ENCODE measurements at regions not wholly inside any gene's neighbourhood (a gene's known extent, or its start where the extent isn't known, plus 50 kb on each side); places are given as distances from the start of the nearest gene placed in this dataset.

DNA sequence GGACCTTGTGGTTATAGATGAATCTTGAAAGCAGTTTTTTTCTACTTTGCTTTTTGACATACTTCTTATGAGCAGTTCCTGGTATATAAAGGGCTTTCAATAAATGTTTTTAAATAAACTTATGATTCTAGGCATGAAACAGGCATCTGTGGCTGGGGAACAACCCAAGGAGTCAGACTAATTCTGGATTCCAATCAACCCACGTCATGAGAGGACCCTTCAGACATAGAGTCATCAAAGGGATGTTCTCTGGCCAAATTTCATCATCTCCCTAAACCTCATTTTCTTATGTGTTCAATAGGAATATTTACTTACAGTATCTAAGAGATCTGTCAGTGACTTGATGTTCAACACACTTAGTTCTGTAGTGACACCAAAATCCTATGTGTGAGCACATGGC, 243.8 kb upstream of the ZNF462 start:
- Histone ChIP-seq H2BK5ac (ENCODE audit: low read depth, low read length, poor library complexity, severe bottlenecking) (no peak overlapping the region), H2BK15ac (ENCODE audit: low read depth, poor library complexity, severe bottlenecking) (no peak overlapping the region), H3K14ac (ENCODE audit: low read length in 2 of 2) (no peak overlapping the region), H3K4me3 (ENCODE audit: insufficient read depth in 1 of 2, low read depth in 1 of 2, low read length in 2 of 2) (no peak overlapping the region), H3K36me3 (ENCODE audit: control insufficient read depth in 1 of 2, insufficient read depth in 2 of 2, low read depth in 1 of 2, low read length in 2 of 2) (no peaks in the 10 kb centered on the region), H3K79me1 (replicated peaks; ENCODE audit: low read length, poor library complexity, severe bottlenecking) (no peaks in the 10 kb centered on the region), H3K4ac (ENCODE audit: low read depth in 1 of 2, low read length in 2 of 2) (no peak overlapping the region), H4K91ac (ENCODE audit: low read length) (no peak overlapping the region), H2BK120ac (ENCODE audit: low read depth, low read length) (no peak overlapping the region), H3K9ac (ENCODE audit: low read length) (no peak overlapping the region), H2AFZ (ENCODE audit: low read depth, low read length) (no peak overlapping the region), H4K8ac (ENCODE audit: low read length) (no peak overlapping the region), H3K4me2 (ENCODE audit: low read length, poor library complexity, severe bottlenecking) (no peak overlapping the region), H2BK12ac (ENCODE audit: low read length in 2 of 2) (no peak overlapping the region), H3K4me1 (ENCODE audit: control insufficient read depth, insufficient read depth, low read depth, low read length) (no peaks in the 10 kb centered on the region), H3K23ac (ENCODE audit: low read length in 2 of 2) (no peak overlapping the region), H3K9me3 (ENCODE audit: control insufficient read depth, low read length) (no peaks in the 10 kb centered on the region), H2AK5ac (ENCODE audit: low read length, severe bottlenecking) (no peak overlapping the region), H3K18ac (ENCODE audit: low read depth in 1 of 2, low read length in 2 of 2) (no peak overlapping the region), H3K27me3 (ENCODE audit: control insufficient read depth in 1 of 2, insufficient read depth in 1 of 2, low read length in 2 of 2) (peaks cover 0 to 7% of the 10 kb centered on the region in 2 experiments), H3K27ac (ENCODE audit: low read length, poor library complexity, severe bottlenecking) (no peak overlapping the region)
- DNase-seq = peak; percentile 25
- 100% methylated on average over 1 of the region's 1 CpG for WGBS

GRCh38 chr9:106620081-106620480, 242.9 kb upstream of the ZNF462 start:
- H2BK5ac ChIP-seq (ENCODE audit: low read depth, low read length, poor library complexity, severe bottlenecking) = no peak overlapping the region
- H4K8ac ChIP-seq (ENCODE audit: low read length) = no peak overlapping the region
- H2BK15ac ChIP-seq (ENCODE audit: low read depth, poor library complexity, severe bottlenecking) = no peak overlapping the region
- no peak overlapping the region for H3K23ac ChIP-seq (ENCODE audit: low read length in 2 of 2)
- no peaks in the 10 kb centered on the region for H3K9me3 ChIP-seq (ENCODE audit: control insufficient read depth, low read length)
- no peaks in the 10 kb centered on the region for H3K79me1 ChIP-seq (replicated peaks; ENCODE audit: low read length, poor library complexity, severe bottlenecking)
- 100% methylated on average over 1 of the region's 2 CpGs for whole genome bisulfite sequencing
- no peaks in the 10 kb centered on the region for H3K36me3 ChIP-seq (ENCODE audit: control insufficient read depth in 1 of 2, insufficient read depth in 2 of 2, low read depth in 1 of 2, low read length in 2 of 2)
- no peak overlapping the region for H2AFZ ChIP-seq (ENCODE audit: low read depth, low read length)
- H3K9ac ChIP-seq (ENCODE audit: low read length) = no peak overlapping the region
- H3K18ac ChIP-seq (ENCODE audit: low read depth in 1 of 2, low read length in 2 of 2) = no peak overlapping the region
- no peak overlapping the region for H2BK120ac ChIP-seq (ENCODE audit: low read depth, low read length)
- no peak overlapping the region for H3K4ac ChIP-seq (ENCODE audit: low read depth in 1 of 2, low read length in 2 of 2)
- no peak for DNase-seq
- H3K4me3 ChIP-seq (ENCODE audit: insufficient read depth in 1 of 2, low read depth in 1 of 2, low read length in 2 of 2) = no peak overlapping the region
- H3K14ac ChIP-seq (ENCODE audit: low read length in 2 of 2) = no peak overlapping the region
- H2AK5ac ChIP-seq (ENCODE audit: low read length, severe bottlenecking) = no peak overlapping the region
- H3K4me2 ChIP-seq (ENCODE audit: low read length, poor library complexity, severe bottlenecking) = no peak overlapping the region
- H4K91ac ChIP-seq (ENCODE audit: low read length) = no peak overlapping the region
- H3K27ac ChIP-seq (ENCODE audit: low read length, poor library complexity, severe bottlenecking) = no peak overlapping the region
- H3K27me3 ChIP-seq (ENCODE audit: control insufficient read depth in 1 of 2, insufficient read depth in 1 of 2, low read length in 2 of 2) = peaks cover 0 to 4% of the 10 kb centered on the region in 2 experiments
- H3K4me1 ChIP-seq (ENCODE audit: control insufficient read depth, insufficient read depth, low read depth, low read length) = no peaks in the 10 kb centered on the region
- no peak overlapping the region for H2BK12ac ChIP-seq (ENCODE audit: low read length in 2 of 2)

- H3K4ac ChIP-seq (ENCODE audit: low read depth in 1 of 2, low read length in 2 of 2) = no peak overlapping the region
- H3K36me3 ChIP-seq (ENCODE audit: control insufficient read depth in 1 of 2, insufficient read depth in 2 of 2, low read depth in 1 of 2, low read length in 2 of 2) = no peaks in the 10 kb centered on the region
- H3K27me3 ChIP-seq (ENCODE audit: control insufficient read depth in 1 of 2, insufficient read depth in 1 of 2, low read length in 2 of 2) = peaks cover 0 to 2% of the 10 kb centered on the region in 2 experiments
- H3K18ac ChIP-seq (ENCODE audit: low read depth in 1 of 2, low read length in 2 of 2) = no peak overlapping the region
- H3K9me3 ChIP-seq (ENCODE audit: control insufficient read depth, low read length) = no peaks in the 10 kb centered on the region
- H2AK5ac ChIP-seq (ENCODE audit: low read length, severe bottlenecking) = no peak overlapping the region
- H2BK15ac ChIP-seq (ENCODE audit: low read depth, poor library complexity, severe bottlenecking) = no peak overlapping the region
- no peak overlapping the region for H3K4me3 ChIP-seq (ENCODE audit: insufficient read depth in 1 of 2, low read depth in 1 of 2, low read length in 2 of 2)
- H2AFZ ChIP-seq (ENCODE audit: low read depth, low read length) = no peak overlapping the region
- no peak overlapping the region for H4K8ac ChIP-seq (ENCODE audit: low read length)
- no peak overlapping the region for H3K9ac ChIP-seq (ENCODE audit: low read length)
- H2BK5ac ChIP-seq (ENCODE audit: low read depth, low read length, poor library complexity, severe bottlenecking) = no peak overlapping the region
- DNase-seq = no peak
- H3K79me1 ChIP-seq (replicated peaks; ENCODE audit: low read length, poor library complexity, severe bottlenecking) = no peaks in the 10 kb centered on the region
- H3K23ac ChIP-seq (ENCODE audit: low read length in 2 of 2) = no peak overlapping the region
- H3K4me2 ChIP-seq (ENCODE audit: low read length, poor library complexity, severe bottlenecking) = no peak overlapping the region
- H4K91ac ChIP-seq (ENCODE audit: low read length) = no peak overlapping the region
- 100% methylated on average over 2 of the region's 4 CpGs for WGBS
- H2BK12ac ChIP-seq (ENCODE audit: low read length in 2 of 2) = no peak overlapping the region
- no peak overlapping the region for H3K14ac ChIP-seq (ENCODE audit: low read length in 2 of 2)
- H2BK120ac ChIP-seq (ENCODE audit: low read depth, low read length) = no peak overlapping the region
- H3K4me1 ChIP-seq (ENCODE audit: control insufficient read depth, insufficient read depth, low read depth, low read length) = no peaks in the 10 kb centered on the region
- H3K27ac ChIP-seq (ENCODE audit: low read length, poor library complexity, severe bottlenecking) = no peak overlapping the region
These were observed 242.1 kb upstream of the ZNF462 start for GRCh38 chr9:106620866-106621265.

- H3K9ac ChIP-seq (ENCODE audit: low read length) = no peak overlapping the region
- no peaks in the 10 kb centered on the region for H3K36me3 ChIP-seq (ENCODE audit: control insufficient read depth in 1 of 2, insufficient read depth in 2 of 2, low read depth in 1 of 2, low read length in 2 of 2)
- no peak overlapping the region for H2BK120ac ChIP-seq (ENCODE audit: low read depth, low read length)
- DNase-seq = no peak
- peak overlapping the region in 1 of 2 experiments; percentile 21 for H3K4me3 ChIP-seq (ENCODE audit: insufficient read depth in 1 of 2, low read depth in 1 of 2, low read length in 2 of 2)
- no peak overlapping the region for H2BK5ac ChIP-seq (ENCODE audit: low read depth, low read length, poor library complexity, severe bottlenecking)
- H4K91ac ChIP-seq (ENCODE audit: low read length) = no peak overlapping the region
- no peak overlapping the region for H3K14ac ChIP-seq (ENCODE audit: low read length in 2 of 2)
- no peak overlapping the region for H2AFZ ChIP-seq (ENCODE audit: low read depth, low read length)
- 77% methylated on average over 13 of the region's 14 CpGs for WGBS
- no peak overlapping the region for H3K18ac ChIP-seq (ENCODE audit: low read depth in 1 of 2, low read length in 2 of 2)
- no peak overlapping the region for H4K8ac ChIP-seq (ENCODE audit: low read length)
- no peaks in the 10 kb centered on the region for H3K4me1 ChIP-seq (ENCODE audit: control insufficient read depth, insufficient read depth, low read depth, low read length)
- H3K79me1 ChIP-seq (replicated peaks; ENCODE audit: low read length, poor library complexity, severe bottlenecking) = no peaks in the 10 kb centered on the region
- no peak overlapping the region for H3K27ac ChIP-seq (ENCODE audit: low read length, poor library complexity, severe bottlenecking)
- no peak overlapping the region for H3K4ac ChIP-seq (ENCODE audit: low read depth in 1 of 2, low read length in 2 of 2)
- H3K9me3 ChIP-seq (ENCODE audit: control insufficient read depth, low read length) = no peaks in the 10 kb centered on the region
- H2AK5ac ChIP-seq (ENCODE audit: low read length, severe bottlenecking) = no peak overlapping the region
- no peak overlapping the region for H2BK15ac ChIP-seq (ENCODE audit: low read depth, poor library complexity, severe bottlenecking)
- H3K27me3 ChIP-seq (ENCODE audit: control insufficient read depth in 1 of 2, insufficient read depth in 1 of 2, low read length in 2 of 2) = no peaks in the 10 kb centered on the region
- peak overlapping the region in 1 of 2 experiments; percentile 53 for H3K23ac ChIP-seq (ENCODE audit: low read length in 2 of 2)
- no peak overlapping the region for H2BK12ac ChIP-seq (ENCODE audit: low read length in 2 of 2)
- no peak overlapping the region for H3K4me2 ChIP-seq (ENCODE audit: low read length, poor library complexity, severe bottlenecking)
These were observed 241.4 kb upstream of the ZNF462 start for GRCh38 chr9:106621313-106622163.

All from mesenchymal stem cell (in vitro differentiated cells and primary cell).